HepG2 (cell line): ENCODE measurements at regions not wholly inside any gene's neighbourhood (a gene's known extent, or its start where the extent isn't known, plus 50 kb on each side); places are given as distances from the start of the nearest gene placed in this dataset.

Experiments used
- HDAC6 ChIP-seq: fragments of 200-600 bp; sonication (generic); IDR thresholded peaks from 2 replicates; pipeline ENCODE4 v1.7.0; 2017; ENCODE audit warnings: mild to moderate bottlenecking, antibody characterized with exemption, low read length, low read depth
- LBX2 ChIP-seq: sonication (generic); formaldehyde crosslinking; IDR thresholded peaks from 2 replicates; pipeline ENCODE4 v1.5.0; 2020; ENCODE audit warnings: missing genetic modification reagents, mild to moderate bottlenecking, borderline replicate concordance
- POLR2A ChIP-seq, 2 experiments: IDR thresholded peaks; 2 replicates each; pipeline ENCODE4 v1.6.1; 2011; ENCODE audit warnings: low read depth in 2 of 2, low read length in 2 of 2, mild to moderate bottlenecking in 1 of 2, moderate library complexity in 1 of 2; ENCODE audit not compliant: insufficient read depth in 1 of 2
- TCF7L2 ChIP-seq: IDR thresholded peaks from 2 replicates; pipeline ENCODE4 v1.6.1; 2011; ENCODE audit warnings: mild to moderate bottlenecking, low read depth, low read length, moderate library complexity

GRCh38 chr18:73614812-73615211 is 532.8 kb downstream of the FBXO15 start:
- TF ChIP-seq HDAC6 (no peak), TCF7L2 (no peak), LBX2 (CRISPR knock-in tag) (no peak), POLR2A (IDR thresholded peaks at IDR 0.05; ENCODE audit: insufficient read depth in 1 of 2, low read depth in 2 of 2, low read length in 2 of 2) (no peak)
